Retinal pigment epithelial cell (primary cell): ENCODE measurements at regions not wholly inside any gene's neighbourhood (a gene's known extent, or its start where the extent isn't known, plus 50 kb on each side); places are given as distances from the start of the nearest gene placed in this dataset.

Experiments used
- DNase-seq: peaks from one replicate; pipeline ENCODE4 v3.0.0-alpha.2; 2010; ENCODE audit warnings: low read depth
- H3K4me3 ChIP-seq: 2 replicates; pipeline ENCODE4 v1.5.1; 2011; ENCODE audit warnings: mild to moderate bottlenecking, low read length, control low read depth, moderate library complexity
- TF ChIP-seq, protein P1 (sequence below): conservative IDR thresholded peaks from 2 replicates; pipeline ENCODE4 v1.5.1; 2011; ENCODE audit warnings: low read depth, low read length, control low read depth, inconsistent platforms

- TF ChIP-seq, protein P1, sequence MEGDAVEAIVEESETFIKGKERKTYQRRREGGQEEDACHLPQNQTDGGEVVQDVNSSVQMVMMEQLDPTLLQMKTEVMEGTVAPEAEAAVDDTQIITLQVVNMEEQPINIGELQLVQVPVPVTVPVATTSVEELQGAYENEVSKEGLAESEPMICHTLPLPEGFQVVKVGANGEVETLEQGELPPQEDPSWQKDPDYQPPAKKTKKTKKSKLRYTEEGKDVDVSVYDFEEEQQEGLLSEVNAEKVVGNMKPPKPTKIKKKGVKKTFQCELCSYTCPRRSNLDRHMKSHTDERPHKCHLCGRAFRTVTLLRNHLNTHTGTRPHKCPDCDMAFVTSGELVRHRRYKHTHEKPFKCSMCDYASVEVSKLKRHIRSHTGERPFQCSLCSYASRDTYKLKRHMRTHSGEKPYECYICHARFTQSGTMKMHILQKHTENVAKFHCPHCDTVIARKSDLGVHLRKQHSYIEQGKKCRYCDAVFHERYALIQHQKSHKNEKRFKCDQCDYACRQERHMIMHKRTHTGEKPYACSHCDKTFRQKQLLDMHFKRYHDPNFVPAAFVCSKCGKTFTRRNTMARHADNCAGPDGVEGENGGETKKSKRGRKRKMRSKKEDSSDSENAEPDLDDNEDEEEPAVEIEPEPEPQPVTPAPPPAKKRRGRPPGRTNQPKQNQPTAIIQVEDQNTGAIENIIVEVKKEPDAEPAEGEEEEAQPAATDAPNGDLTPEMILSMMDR, result no peak
- no peak overlapping the region for H3K4me3 ChIP-seq
- peak; percentile 23 for DNase-seq
These were observed 152.1 kb upstream of the SMLR1 start for GRCh38 chr6:130675072-130675471.

GRCh38 chr6:130676077-130676772, 151.0 kb upstream of the SMLR1 start:
- no peak overlapping the region for H3K4me3 ChIP-seq
- no peak for DNase-seq
- TF ChIP-seq, protein P1, result peak; percentile 26

DNA sequence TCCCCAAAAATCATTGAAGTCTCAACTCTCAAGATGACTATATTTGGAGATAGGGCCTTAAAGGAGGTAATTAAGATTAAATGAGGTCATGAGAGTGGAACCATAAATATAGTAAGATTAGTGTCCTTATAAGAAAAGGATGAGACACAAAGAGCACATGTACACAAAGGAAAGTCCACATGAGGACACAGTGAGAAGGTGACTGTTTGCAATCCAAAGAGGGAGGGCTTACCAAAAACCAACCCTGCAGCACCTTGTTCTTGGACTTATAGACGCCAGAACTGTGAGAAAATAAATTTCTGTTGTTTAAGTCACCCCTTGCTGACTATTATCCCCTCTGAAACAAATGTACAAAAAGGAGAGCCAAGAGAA, 150.4 kb upstream of the SMLR1 start:
- H3K4me3 ChIP-seq, result no peak overlapping the region
- TF ChIP-seq, protein P1, result no peak

DNA sequence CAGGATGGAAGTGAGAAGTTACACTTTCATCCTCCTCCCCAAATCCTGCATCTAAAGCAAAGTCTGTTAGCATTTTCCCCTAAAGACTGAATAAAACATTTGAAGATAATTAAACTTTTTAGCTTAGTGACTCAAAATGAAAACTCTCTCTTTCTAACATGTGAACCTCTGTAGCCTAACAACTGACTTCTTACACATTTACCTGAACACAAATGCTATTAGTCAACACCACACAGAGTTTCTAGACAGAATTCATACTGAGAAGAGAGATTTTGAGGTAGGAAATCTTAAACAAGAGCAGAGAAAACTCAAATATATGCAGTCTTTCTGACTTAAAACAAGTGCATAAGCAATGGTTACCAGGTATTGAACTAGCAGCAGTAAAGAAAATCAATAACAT, 149.9 kb upstream of the SMLR1 start:
- H3K4me3 ChIP-seq, result no peak overlapping the region
- DNase-seq, result no peak
- TF ChIP-seq, protein P1, result no peak

More for the DNA sequence above, 150.4 kb upstream of the SMLR1 start:
- DNase-seq, result no peak

DNA sequence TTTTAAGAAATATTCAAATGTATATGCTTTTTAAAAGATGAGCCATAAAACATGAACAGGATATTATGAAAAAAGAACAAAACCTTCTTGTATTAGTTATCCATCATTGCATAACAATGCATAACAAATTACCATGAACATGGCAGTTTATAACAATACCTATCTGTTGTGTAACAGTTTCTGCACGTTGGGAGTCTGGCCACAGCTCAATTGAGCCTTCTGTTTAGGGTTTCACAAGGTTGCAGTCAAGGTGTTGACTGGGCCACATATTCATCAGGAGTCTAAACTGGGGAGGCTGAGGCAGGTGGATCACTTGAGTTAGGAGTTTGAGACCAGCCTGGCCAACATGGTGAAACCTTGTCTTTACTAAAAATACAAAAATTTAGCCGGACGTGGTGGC, 149.4 kb upstream of the SMLR1 start:
- H3K4me3 ChIP-seq, result no peak overlapping the region
- DNase-seq, result no peak
- TF ChIP-seq, protein P1, result no peak

DNA sequence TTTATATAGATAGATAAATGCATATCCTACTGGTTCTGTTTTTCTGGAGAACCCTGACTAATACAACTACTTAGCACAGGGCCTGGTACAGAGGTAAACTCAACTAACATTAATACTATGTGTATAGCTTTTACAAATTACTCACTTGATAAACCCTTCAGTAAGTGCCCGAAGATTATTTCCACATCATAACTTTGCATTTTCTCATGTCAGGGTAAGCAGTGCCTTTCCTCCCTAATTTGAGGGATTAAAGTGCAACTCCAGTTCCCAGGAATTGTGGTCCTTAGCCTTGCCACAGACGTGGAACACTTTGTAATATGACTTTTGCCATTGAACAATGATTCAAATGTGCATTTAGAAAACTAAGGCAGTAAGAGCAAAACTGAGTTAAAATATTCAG, 147.5 kb upstream of the SMLR1 start:
- TF ChIP-seq, protein P1, result no peak

DNA sequence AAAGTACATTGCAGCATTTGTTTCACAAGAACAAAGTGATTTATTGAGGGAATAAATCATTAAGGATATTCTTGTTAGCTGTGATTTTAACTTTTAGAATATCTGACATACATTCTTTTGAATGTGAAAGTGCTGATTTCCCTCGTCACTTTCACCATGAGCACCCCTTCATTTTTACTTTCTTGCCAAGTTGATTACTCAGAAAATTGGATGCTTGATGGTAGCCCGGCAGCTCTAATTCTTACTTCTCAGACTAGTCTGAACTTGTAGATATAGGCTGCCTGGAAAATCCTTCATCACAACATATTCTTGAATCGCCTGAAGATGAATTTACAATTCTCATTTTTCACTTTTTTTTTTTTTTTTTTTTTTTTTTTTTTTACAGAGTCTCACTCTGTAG, 147.1 kb upstream of the SMLR1 start:
- no peak for DNase-seq
- no peak overlapping the region for H3K4me3 ChIP-seq
- TF ChIP-seq, protein P1, result no peak

More for the DNA sequence above, 147.5 kb upstream of the SMLR1 start:
- peak; percentile 93 for DNase-seq
- no peak overlapping the region for H3K4me3 ChIP-seq
